OCI-LY1 (cell line): ENCODE measurements at regions not wholly inside any gene's neighbourhood (a gene's known extent, or its start where the extent isn't known, plus 50 kb on each side); places are given as distances from the start of the nearest gene placed in this dataset.

Experiments
- H2AFZ ChIP-seq: fragments of 200-600 bp; sonication (generic), shearing (Covaris generic); 2 replicates; pipeline ENCODE4 v1.6.0; 2014; ENCODE audit warnings: antibody characterized with exemption, mild to moderate bottlenecking, low read length
- H3F3A ChIP-seq: fragments of 200-600 bp; sonication (generic), shearing (Covaris generic); 2 replicates; pipeline ENCODE4 v1.6.0; 2014; ENCODE audit warnings: mild to moderate bottlenecking, antibody characterized with exemption, low read length, moderate library complexity; ENCODE audit not compliant: insufficient read depth
- H3K27ac ChIP-seq: fragments of 200-600 bp; sonication (generic); 2 replicates; pipeline ENCODE4 v1.5.1; 2014; ENCODE audit warnings: low read length, mixed run types, mild to moderate bottlenecking, low read depth; ENCODE audit not compliant: poor library complexity, severe bottlenecking
- H3K27me3 ChIP-seq: fragments of 200-600 bp; sonication (generic); 2 replicates; pipeline ENCODE4 v1.6.0; 2014; ENCODE audit warnings: antibody characterized with exemption, mild to moderate bottlenecking, low read length, moderate library complexity; ENCODE audit not compliant: insufficient read depth
- H3K36me3 ChIP-seq: fragments of 200-600 bp; sonication (generic); 2 replicates; pipeline ENCODE4 v1.6.1; 2014; ENCODE audit warnings: mild to moderate bottlenecking, antibody characterized with exemption, low read length, moderate library complexity, mixed read lengths; ENCODE audit not compliant: insufficient read depth
- H3K4me1 ChIP-seq: fragments of 200-600 bp; sonication (generic); 2 replicates; pipeline ENCODE4 v1.5.1; 2014; ENCODE audit warnings: mild to moderate bottlenecking, low read length, moderate library complexity; ENCODE audit not compliant: insufficient read depth, severe bottlenecking
- H3K4me2 ChIP-seq: fragments of 200-600 bp; sonication (generic), shearing (Covaris generic); 2 replicates; pipeline ENCODE4 v1.6.1; 2014; ENCODE audit warnings: low read length
- H3K4me3 ChIP-seq: fragments of 200-600 bp; sonication (generic); 2 replicates; pipeline ENCODE4 v1.5.1; 2014; ENCODE audit warnings: low read length, low read depth, mild to moderate bottlenecking, mixed read lengths; ENCODE audit not compliant: poor library complexity, severe bottlenecking
- H3K79me2 ChIP-seq: fragments of 200-600 bp; shearing (Covaris generic); 2 replicates; pipeline ENCODE4 v1.6.1; 2016; ENCODE audit warnings: mixed run types, low read length, mixed read lengths; ENCODE audit not compliant: insufficient read depth
- H3K9ac ChIP-seq: fragments of 200-600 bp; sonication (generic), shearing (Covaris generic); 2 replicates; pipeline ENCODE4 v1.6.1; 2014; ENCODE audit warnings: mild to moderate bottlenecking, low read length, mixed read lengths
- H3K9me2 ChIP-seq: fragments of 200-600 bp; sonication (generic), shearing (Covaris generic); 2 replicates; pipeline ENCODE4 v1.6.1; 2014; ENCODE audit warnings: low read depth, mild to moderate bottlenecking, low read length, mixed read lengths
- H3K9me3 ChIP-seq: fragments of 200-600 bp; shearing (Covaris generic); 2 replicates; pipeline ENCODE4 v1.6.1; 2014; ENCODE audit warnings: low read length, mixed read lengths
- H4K20me1 ChIP-seq: fragments of 200-600 bp; sonication (generic), shearing (Covaris generic); 2 replicates; pipeline ENCODE4 v1.6.0; 2016; ENCODE audit warnings: mild to moderate bottlenecking, low read length; ENCODE audit not compliant: insufficient read depth
- EZH2 ChIP-seq: fragments of 200-600 bp; sonication (generic), shearing (Covaris generic); IDR thresholded peaks from 2 replicates; pipeline ENCODE4 v1.8.0; 2017; ENCODE audit warnings: borderline replicate concordance, mixed run types, mild to moderate bottlenecking, antibody characterized with exemption, low read length, moderate library complexity, mixed read lengths
- TF ChIP-seq, protein P1 (sequence below): fragments of 200-600 bp; sonication (generic), shearing (Covaris generic); IDR thresholded peaks from 2 replicates; pipeline ENCODE4 v1.5.1; 2017; ENCODE audit warnings: mild to moderate bottlenecking, antibody characterized with exemption, low read length, moderate library complexity, mixed read lengths

DNA sequence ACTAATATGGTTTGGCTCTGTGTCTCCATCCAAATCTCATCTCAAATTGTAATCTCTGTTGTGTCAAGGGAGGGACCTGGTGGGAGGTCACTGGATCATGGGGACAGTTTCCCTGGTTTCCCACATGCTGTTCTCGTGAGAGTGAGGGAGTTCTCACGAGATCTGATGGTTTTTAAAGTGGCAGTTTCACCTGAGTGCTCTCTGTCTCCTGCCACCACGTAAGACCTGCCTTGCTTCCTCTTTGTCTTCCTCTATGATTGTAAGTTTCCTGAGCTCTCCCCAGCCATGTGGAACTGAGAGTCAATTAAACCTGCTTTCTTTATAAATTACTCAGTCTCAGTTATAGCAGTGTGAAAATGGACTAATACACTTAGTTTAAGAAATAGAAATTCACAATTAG, 228.9 kb downstream of the CD47 start:
- Histone ChIP-seq H3K4me2 (no peak overlapping the region), H2AFZ (no peak overlapping the region), H3K36me3 (no peaks in the 10 kb centered on the region), H4K20me1 (no peaks in the 10 kb centered on the region), H3K9ac (no peak overlapping the region), H3K4me3 (no peak overlapping the region), H3K9me2 (no peaks in the 10 kb centered on the region), H3K9me3 (no peaks in the 10 kb centered on the region), H3K27me3 (no peaks in the 10 kb centered on the region), H3F3A (no peaks in the 10 kb centered on the region), H3K79me2 (no peaks in the 10 kb centered on the region), H3K27ac (no peak overlapping the region), H3K4me1 (no peaks in the 10 kb centered on the region)
- no peak for TF ChIP-seq EZH2
- TF ChIP-seq, protein P1, sequence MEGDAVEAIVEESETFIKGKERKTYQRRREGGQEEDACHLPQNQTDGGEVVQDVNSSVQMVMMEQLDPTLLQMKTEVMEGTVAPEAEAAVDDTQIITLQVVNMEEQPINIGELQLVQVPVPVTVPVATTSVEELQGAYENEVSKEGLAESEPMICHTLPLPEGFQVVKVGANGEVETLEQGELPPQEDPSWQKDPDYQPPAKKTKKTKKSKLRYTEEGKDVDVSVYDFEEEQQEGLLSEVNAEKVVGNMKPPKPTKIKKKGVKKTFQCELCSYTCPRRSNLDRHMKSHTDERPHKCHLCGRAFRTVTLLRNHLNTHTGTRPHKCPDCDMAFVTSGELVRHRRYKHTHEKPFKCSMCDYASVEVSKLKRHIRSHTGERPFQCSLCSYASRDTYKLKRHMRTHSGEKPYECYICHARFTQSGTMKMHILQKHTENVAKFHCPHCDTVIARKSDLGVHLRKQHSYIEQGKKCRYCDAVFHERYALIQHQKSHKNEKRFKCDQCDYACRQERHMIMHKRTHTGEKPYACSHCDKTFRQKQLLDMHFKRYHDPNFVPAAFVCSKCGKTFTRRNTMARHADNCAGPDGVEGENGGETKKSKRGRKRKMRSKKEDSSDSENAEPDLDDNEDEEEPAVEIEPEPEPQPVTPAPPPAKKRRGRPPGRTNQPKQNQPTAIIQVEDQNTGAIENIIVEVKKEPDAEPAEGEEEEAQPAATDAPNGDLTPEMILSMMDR, result no peak

DNA sequence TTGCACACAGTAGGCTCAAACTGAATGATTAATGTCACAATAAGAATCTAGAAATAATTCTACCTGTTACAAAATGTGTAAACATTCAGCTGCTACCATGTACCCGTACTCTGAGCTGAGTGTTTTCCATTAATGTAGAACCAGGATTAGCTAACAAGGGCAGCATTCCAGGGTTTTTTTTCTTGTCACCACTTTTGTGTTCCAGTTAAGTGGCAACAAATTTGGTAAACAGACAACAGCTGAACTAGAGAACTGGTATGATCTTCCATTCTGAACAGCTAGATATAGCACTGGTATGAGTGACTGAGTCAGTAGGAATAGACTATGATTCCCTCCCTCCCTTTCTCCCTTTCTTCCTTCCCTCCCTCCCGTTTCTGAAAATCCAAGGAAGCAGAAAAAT, 229.4 kb downstream of the CD47 start:
- Histone ChIP-seq H3K4me3 (no peak overlapping the region), H3K9me3 (no peaks in the 10 kb centered on the region), H3K27me3 (no peaks in the 10 kb centered on the region), H2AFZ (no peak overlapping the region; the same call in 1 of the 2 replicates), H3K9ac (no peak overlapping the region), H3K4me1 (no peaks in the 10 kb centered on the region), H3K79me2 (no peaks in the 10 kb centered on the region), H3K27ac (no peak overlapping the region), H3K9me2 (no peaks in the 10 kb centered on the region), H3K36me3 (no peaks in the 10 kb centered on the region), H3F3A (no peaks in the 10 kb centered on the region), H4K20me1 (no peaks in the 10 kb centered on the region), H3K4me2 (no peak overlapping the region)
- TF ChIP-seq EZH2, result no peak
- TF ChIP-seq, protein P1, result no peak
